Smooth muscle cell of the brain vasculature (primary cell): ENCODE measurements at regions not wholly inside any gene's neighbourhood (a gene's known extent, or its start where the extent isn't known, plus 50 kb on each side); places are given as distances from the start of the nearest gene placed in this dataset.
"Not testable (repeated sequence)": the region's sequence is repeated elsewhere in the genome, so short reads cannot be mapped to it uniquely, and the experiment has no call there.

Experiments
- DNase-seq: peaks from one replicate; pipeline ENCODE4 v3.0.0-alpha.2; 2012; ENCODE audit warnings: low read depth, low spot score

DNA sequence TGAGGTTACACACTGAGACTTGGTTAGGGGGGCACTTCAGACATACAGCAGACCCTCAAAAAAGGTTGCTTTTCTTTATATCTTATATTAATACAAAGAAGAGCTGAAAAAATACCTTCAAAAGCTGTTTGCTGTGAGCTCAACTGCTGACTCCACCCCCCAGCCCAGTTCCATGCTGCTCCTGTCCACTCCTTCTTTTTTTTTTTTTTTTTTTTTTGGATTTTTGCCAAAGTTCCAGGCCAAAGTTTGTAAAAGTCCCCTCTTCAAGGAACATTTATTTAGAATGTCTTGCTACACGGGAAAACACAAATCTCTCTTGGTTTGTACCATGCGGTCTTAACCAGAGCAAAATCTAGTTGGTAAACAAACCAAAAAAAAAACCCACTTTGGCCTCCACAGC lies 85.3 kb upstream of the AKAP12 start:
- DNase-seq = no peak

DNA sequence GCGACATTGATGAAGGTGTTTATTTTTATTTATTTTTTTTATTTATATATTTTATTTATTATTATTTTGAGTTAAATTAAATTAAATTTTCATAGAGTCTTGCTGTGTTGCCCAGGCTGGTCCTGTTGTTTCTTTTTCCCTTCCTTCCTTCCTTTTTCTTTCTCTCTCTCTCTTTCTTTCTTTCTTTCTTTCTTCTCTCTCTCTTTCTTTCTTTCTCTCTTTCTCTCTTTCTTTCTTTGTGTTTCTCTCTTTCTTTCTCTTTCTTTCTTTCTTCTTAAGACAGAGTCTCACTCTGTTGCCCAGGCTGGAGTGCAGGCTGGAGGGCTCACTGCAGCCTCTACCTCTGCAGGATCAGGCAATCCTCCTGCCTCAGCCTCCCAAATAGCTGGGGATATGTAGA lies 84.7 kb upstream of the AKAP12 start:
- no peak for DNase-seq

DNA sequence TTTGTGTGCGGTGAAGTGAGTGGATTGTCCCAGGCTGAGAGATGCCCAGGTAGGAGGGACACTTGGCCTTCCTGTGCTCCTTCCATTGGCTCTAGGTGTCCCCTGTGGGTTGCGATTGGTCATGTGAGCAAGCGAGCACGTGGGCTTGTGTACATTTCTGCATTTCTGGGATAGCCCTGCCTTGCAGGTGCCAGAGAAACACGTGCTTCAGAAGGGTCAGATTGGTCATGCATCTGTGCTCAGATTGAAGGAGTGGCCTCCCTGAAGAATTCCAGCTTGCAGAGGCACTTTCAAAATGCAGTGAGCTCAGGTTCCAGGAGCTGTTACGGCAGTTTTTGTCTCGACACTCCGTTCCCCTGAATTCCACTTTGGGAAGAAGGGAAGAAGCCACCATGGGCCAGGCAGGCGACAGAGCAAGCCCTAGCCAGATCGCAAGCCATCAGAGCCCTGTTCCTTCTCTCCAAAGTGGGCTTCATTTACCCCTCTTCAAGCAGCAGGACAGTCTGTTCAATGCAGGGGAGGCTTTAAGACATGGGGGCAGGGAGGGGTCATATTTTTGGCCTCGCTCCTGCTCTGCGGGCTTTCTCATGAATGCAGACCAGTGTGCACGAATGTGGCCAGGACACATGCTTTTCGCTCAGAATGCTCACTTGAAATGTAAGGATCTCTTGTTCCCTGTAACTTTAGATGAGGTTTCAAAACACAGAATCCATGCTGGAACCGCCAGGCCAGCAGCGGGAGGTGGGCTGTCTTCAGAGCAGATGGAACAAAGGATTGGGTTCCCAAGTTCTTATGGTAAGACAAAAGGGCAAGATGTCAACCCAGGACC lies 78.6 kb upstream of the AKAP12 start:
- peak; percentile 51 for DNase-seq

DNA sequence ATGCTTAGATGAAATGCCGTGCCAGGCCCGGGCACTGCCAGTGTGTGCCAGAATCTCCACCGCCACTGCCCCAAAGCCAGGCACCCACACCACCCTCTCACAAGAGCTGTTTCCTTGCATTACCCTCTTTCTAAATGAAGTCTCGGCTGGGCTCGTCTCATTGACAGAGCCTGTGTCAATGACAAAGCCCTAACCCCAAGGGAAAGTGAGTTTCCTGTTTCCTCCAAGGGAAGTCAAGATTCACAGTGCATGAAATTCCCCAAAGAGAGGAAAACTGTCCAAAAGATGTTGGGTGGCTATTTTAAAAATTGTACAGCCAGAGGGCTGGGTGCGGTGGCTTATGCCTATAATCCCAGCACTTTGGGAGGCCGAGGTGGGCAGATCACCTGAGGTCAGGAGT lies 75.4 kb upstream of the AKAP12 start:
- DNase-seq = no peak

DNA sequence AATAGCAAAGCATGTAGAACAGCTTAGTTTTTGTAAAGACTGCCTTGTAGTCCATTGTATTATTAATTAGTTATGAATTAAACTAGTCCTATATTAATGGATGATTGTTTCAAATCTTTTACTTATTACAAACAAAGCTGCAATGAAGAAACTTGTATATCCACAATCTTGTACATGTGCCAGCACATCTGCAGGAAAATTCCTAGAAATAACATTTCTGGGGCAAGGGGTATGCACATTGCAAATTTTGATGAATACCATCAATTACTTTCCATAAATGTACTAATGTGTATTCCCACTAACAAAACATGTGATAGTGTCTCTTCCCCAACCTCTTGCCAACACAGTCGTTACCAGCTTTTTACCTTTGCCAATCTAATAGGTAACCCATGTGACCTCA lies 73.6 kb upstream of the AKAP12 start:
- DNase-seq = no peak

DNA sequence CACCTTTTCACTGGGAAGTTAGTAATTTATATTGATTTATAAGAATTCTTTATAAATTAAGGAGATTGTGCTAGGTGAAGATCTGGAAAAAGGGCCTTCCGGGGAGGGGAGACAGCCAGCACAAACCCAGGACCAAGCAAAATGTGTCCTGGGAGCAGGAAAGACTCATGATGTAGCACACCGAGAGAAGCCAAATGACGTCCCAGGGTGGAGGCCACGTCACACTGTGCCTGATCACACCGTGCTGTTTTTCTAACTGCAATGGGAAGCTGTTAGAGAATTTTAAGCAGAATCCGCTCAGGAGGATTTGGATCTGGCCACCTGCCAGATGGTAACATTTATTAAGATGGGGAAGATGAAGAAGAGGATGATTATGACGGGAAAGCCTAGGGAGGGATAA lies 72.7 kb upstream of the AKAP12 start:
- DNase-seq = no peak

DNA sequence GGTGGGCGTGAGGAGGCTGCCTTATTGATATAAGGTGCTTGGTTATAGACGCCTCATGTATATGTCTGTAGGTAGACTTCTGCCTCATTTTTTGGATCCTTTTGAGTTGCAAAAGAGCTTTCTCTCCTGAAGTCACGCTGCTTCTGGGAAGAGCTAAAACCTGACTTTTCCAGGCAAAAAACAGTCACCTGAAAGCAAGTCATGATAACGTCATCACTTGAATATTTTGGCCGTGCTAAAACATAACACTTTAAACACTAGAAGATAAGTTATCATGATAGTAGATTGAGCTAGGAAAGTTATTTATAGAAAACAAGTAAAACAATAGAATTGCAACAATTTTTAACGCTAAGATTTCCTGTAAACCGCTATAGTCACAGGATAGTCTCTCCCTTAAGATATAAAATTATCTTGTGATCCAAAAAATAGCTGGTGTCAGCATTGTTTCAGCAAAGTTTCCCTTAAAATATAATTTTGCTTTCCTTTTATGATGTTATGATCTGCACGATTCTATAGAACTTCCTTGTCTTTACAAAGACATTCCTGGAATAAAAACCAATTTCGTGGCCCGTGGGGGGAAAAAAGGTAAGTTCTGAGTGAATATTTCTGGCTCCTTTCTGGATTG lies 69.0 kb upstream of the AKAP12 start:
- DNase-seq = no peak

DNA sequence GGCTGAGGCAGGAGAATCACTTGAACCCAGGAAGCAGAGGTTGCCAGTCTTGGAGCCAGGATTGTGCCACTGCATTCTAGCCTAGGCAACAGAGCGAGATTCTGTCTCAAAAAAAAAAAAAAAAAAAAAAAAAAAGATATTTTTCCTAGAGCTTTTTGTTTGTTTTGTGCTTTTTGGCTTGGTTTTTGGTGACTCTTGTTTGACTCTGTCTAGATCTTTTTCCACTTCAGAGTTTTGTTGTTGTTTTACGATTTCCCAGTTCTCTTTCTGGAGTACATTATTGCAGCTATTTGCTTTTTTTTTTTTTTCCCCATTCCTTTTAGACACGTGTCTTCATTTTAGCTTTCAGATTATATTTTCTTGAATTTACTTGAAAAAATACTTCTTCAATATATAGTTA lies 67.0 kb upstream of the AKAP12 start:
- no peak for DNase-seq

DNA sequence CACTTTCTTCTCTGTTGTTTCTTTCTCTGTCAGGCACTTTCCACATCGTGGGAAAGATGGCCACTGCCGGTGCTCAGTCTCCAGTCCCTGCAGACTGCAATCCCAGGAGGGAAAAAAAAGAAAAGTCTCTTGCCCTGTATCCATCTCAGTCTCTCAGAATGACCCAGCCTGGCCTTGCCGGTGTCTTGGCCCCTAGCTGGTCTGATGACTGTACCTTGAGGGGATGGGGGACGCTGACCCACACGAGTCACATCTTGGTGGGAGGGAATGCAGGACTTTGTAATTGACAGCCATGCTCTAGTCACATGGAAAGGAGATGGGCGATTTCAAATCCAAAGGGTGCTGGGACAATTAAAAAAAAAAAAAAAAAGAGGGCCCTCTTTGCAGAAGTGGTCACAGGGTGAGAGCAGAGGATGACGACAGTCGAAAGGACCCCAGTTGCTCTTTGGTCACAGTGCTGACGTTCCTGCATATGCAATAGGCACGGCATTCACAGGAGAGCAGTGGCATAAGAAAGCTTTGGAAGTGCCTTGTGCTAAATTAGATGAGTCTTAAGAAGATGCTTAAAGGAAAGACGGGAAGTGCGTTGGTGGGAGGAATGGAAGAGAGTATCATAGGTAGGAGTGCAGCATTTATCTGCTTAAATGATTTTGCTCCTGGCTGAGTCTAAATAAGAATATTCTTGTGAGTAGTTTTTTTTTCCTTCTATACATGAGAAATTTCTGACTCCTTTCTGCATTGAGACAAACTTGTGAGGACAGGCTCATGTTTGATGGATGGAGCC lies 63.9 kb upstream of the AKAP12 start:
- no peak for DNase-seq

DNA sequence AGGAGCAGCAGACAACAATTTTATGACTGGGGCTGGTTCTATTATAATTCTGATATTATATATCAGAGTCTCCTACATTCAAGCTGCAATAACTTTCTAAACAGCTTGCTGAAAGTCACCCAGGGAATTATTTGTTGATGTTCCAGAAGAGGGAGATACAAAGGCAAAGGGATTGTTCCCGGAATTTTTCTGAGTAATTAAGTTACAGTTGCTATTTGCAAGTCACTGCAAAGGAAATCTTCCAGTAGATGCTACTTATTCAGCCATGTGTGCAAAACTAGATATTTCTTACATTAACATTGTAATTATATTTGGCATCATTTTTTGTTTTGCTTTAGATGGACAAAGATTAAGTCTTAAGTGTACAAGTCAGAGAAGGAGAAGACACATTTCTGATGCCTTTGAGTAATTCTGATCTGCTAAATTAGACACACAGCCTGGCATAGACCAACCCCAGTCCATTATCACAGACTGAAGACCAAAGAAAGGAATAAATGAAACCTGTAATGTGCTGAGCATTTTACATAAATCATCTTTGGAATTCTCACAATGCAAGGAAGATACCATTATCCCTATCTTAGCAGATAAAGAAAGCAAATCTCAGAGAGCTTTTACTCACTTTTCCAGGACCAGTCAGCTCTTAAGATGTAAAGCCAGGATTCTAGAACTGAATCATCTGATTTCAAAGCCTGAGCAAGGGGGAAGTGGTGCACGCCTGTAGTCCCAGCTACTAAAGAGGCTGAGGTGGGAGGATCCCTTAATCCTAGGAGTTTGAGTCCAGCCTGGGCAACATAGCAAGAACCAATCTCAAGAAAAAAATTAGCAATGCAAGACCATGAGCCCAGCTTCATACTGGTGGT lies 62.6 kb upstream of the AKAP12 start:
- no peak for DNase-seq

DNA sequence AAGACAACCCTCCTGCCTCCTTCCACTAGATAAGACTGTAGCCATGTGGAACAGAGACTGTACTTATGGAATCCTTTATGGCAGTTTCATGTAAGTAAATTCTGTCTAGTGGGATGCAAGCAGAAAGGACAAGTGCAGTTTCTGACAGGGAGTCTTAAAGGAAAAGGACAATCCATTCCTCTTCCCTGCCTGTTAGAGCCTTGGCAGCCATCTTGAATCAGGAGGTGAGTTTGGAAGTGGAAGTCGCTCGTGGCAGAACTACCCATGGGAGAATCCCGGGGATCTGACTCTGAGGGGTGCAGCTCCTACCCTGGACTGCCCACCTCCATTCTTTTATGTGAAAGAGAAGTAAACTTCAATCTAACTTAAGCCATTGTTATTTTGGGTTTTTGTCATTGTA lies 61.4 kb upstream of the AKAP12 start:
- no peak for DNase-seq

DNA sequence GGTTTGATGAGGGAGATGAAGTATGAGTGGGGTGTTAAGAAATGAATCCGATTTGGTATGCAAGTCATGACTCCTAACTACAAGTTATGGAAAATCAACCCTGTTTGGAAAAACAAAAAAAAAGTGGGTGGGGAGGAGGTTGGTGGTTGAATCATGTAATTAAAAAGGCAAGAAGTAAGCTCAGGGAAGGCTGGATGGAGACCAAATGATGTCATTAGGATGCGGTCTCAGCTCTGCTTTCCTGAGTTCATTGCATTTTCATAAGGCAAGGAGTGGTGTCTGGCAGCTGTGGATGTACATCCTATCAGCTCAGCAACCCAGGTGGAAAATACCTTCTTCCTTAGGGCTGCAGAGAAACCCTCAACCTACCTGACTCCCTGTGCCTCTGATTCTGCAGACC lies 60.4 kb upstream of the AKAP12 start:
- DNase-seq = no peak

DNA sequence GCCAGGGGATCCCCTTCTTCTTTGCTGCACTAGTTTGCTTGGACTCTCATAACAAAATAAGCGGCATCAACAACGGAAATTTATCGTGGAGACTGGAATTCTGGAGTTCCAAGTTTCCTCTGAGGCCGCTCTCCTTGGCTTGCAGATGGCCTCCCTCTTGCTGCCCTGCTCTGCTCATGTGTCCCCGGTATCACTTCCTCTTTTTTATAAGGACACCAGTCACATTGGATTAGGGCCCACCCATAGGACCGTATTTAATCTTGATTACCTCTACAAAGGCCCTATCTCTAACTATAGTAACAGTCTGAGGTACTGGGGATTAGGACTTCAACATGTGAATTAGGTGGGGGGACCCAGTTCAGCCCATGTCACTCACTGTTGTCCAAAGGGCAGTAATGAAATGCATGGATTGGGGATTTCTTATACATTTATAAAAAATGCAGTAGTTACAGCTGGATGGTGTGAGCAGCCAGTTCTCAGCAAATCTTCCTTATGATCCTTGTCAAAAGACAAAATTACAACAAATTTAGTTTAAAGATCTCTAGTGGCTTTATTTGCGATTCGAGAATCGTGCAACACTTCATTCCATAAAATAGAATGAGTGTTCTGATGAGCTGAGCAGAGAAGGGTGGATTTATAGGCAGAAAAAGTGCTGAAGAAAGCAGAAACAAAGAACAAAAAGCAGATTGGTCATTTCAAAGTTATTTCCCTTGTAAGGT lies 59.3 kb upstream of the AKAP12 start:
- no peak for DNase-seq

DNA sequence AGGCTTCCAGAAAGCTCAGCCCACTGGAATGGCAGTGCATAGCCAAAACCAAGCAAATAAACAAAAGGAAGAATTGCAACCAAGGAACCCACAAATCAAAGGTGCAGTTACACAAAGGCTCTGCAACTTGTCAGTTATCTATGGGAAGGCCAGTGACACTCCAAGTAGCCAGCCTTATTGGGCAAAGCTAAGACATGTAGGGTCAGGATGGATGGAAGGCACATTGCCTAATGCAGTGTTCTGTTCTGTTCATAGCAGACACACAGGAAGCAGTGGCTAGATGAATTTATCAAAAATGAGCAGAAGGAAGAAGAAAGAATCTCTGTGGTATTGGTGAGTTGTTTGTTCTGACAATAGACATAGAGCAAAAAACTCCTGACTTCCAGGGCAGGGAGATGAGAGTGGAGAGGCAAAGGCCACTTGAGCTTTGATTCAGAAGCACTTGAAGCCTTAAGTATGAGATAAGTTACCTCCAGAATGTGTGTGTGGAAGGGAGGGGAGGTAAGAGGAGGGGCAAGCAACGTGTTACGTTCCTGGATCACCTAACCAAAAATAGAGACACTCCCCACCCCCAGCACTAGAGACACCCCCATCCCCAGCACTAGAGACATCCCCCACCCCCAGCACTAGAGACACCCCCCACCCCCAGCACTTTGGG lies 57.9 kb upstream of the AKAP12 start:
- DNase-seq = no peak

DNA sequence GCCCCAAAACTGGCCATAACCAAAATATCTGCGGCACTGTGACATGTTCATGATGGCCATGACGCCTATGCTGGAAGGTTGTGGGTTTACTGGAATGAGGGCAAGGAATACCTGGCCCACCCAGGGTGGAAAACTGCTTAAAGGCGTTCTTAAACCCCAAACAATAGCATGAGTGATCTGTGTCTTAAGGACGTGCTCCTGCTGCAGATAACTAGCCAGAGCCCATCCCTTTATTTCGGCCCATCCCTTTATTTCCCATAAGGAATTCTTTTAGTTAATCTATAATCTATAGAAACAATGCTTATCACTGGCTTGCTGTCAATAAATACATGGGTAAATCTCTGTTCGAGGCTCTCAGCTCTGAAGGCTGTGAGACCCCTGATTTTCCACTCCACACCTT lies 56.8 kb upstream of the AKAP12 start:
- DNase-seq = not testable (repeated sequence)

DNA sequence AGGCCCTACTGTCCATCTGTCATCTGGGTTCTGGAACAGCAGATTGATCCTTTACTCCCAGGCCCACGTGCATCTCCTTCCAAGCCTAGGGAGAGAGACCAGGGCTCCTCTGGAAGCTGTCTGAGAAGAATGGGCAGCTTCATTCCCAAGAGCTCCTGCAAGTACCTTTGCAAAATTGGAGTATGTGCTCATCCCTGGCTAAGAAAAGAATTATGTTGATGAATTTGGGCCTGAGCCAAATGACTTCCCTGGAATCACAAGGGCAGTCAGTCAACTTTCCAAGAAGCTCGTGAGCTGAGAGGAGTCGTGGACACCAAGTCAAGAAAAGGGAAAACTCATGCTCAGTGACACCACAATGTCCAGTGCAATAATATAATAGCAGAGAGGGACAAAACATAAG lies 54.6 kb upstream of the AKAP12 start:
- DNase-seq = no peak

DNA sequence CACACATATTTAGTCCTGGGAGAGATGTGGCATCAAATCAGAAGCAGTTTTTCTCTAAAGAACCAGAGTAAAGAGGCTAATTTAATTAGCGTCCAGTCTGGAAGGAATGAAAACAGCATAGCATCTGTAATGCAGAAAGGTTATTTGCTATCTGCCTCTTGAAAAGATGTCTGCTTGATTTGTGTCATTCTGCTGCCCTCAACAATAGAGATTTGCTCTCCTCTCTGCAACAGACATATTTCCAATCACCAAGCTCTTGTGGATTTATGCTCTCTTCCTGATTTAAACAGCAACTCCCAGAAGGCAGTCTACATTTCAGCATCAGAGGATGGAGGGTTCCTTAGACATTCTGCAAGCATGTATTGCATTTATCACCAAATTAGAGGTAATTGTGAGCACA lies 53.5 kb upstream of the AKAP12 start:
- DNase-seq = no peak

DNA sequence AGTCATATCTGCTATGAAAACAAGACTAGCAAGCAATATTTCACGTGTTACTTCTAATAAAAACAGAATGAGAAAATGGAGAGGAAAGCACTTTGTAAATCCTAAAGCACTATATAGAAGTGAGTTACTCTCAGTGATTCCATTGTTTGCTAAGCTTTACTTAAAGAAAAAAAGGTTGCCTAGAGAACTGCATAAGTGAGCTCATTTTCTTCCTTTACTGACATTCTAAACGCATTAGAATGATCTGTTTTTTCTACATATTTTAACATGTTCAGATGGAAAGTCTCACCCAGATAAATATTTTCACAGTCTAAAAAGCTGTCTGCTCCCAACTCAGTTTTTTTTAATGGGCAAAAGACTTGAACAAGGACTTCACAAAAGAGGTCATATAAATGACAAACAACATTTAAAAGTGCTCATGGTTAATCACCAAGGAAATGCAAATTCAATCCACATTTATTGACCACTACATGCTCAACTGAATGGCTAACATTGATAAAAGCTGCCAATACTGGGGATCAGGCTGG lies 52.9 kb upstream of the AKAP12 start:
- DNase-seq = no peak
